Activated T-cell treated with anti-CD3 and anti-CD28 coated beads, Interleukin-2, amount 50 U/mL, for 24 hours (primary cell): ENCODE measurements at regions not wholly inside any gene's neighbourhood (a gene's known extent, or its start where the extent isn't known, plus 50 kb on each side); places are given as distances from the start of the nearest gene placed in this dataset.
"Not testable (repeated sequence)": the region's sequence is repeated elsewhere in the genome, so short reads cannot be mapped to it uniquely, and the experiment has no call there.

Experiments used
- DNase-seq: peaks from one replicate; pipeline ENCODE4 v3.0.0-alpha.2; 2020
- H3K27ac Mint-ChIP-seq: 2 replicates; pipeline ENCODE4 v1.8.0; 2020; ENCODE audit warnings: mild to moderate bottlenecking, mixed read lengths
- H3K27me3 Mint-ChIP-seq: 2 replicates; pipeline ENCODE4 v1.8.0; 2020; ENCODE audit warnings: mixed read lengths
- H3K36me3 Mint-ChIP-seq: 2 replicates; pipeline ENCODE4 v1.8.0; 2020; ENCODE audit warnings: low read depth, mixed read lengths
- H3K4me1 Mint-ChIP-seq: 2 replicates; pipeline ENCODE4 v1.8.0; 2020; ENCODE audit warnings: low read depth, mixed read lengths
- H3K4me3 Mint-ChIP-seq: 2 replicates; pipeline ENCODE4 v1.8.0; 2020; ENCODE audit warnings: mild to moderate bottlenecking, moderate library complexity, mixed read lengths
- H3K9me3 Mint-ChIP-seq: 2 replicates; pipeline ENCODE4 v1.8.0; 2020; ENCODE audit warnings: mixed read lengths

GRCh38 chr3:124043023-124043422 lies 51.1 kb upstream of the ROPN1 start:
- Mint-ChIP-seq H3K4me3 (no peak overlapping the region), H3K27ac (no peak overlapping the region), H3K9me3 (no peaks in the 10 kb centered on the region), H3K36me3 (no peaks in the 10 kb centered on the region), H3K27me3 (peaks cover 19% of the 10 kb centered on the region), H3K4me1 (no peaks in the 10 kb centered on the region)
- DNase-seq, result no peak

- Mint-ChIP-seq H3K4me3 (no peak overlapping the region), H3K4me1 (no peaks in the 10 kb centered on the region), H3K36me3 (no peaks in the 10 kb centered on the region), H3K9me3 (no peaks in the 10 kb centered on the region), H3K27ac (no peak overlapping the region), H3K27me3 (peaks cover 26% of the 10 kb centered on the region)
- no peak for DNase-seq
Observed at GRCh38 chr3:124044956-124045355, 53.0 kb upstream of the ROPN1 start.

- H3K27ac Mint-ChIP-seq, result no peak overlapping the region
- H3K4me1 Mint-ChIP-seq, result no peaks in the 10 kb centered on the region
Observed at GRCh38 chr3:124048967-124049798, 57.3 kb upstream of the ROPN1 start.

GRCh38 chr3:124051636-124052035 lies 59.7 kb upstream of the ROPN1 start:
- H3K27ac Mint-ChIP-seq, result no peak overlapping the region
- DNase-seq, result no peak
- no peaks in the 10 kb centered on the region for H3K36me3 Mint-ChIP-seq
- no peaks in the 10 kb centered on the region for H3K4me1 Mint-ChIP-seq
- peaks cover 39% of the 10 kb centered on the region for H3K27me3 Mint-ChIP-seq
- H3K4me3 Mint-ChIP-seq, result no peak overlapping the region
- no peaks in the 10 kb centered on the region for H3K9me3 Mint-ChIP-seq

More at GRCh38 chr3:124048967-124049798, 57.3 kb upstream of the ROPN1 start:
- DNase-seq, result no peak
- peaks cover 50% of the 10 kb centered on the region for H3K27me3 Mint-ChIP-seq
- no peaks in the 10 kb centered on the region for H3K36me3 Mint-ChIP-seq
- no peak overlapping the region for H3K4me3 Mint-ChIP-seq
- no peaks in the 10 kb centered on the region for H3K9me3 Mint-ChIP-seq

- H3K27ac Mint-ChIP-seq, result no peak overlapping the region
- no peaks in the 10 kb centered on the region for H3K4me1 Mint-ChIP-seq
- no peak for DNase-seq
- H3K27me3 Mint-ChIP-seq, result peaks cover 53% of the 10 kb centered on the region
- no peaks in the 10 kb centered on the region for H3K9me3 Mint-ChIP-seq
- H3K36me3 Mint-ChIP-seq, result no peaks in the 10 kb centered on the region
- H3K4me3 Mint-ChIP-seq, result no peak overlapping the region
Observed at GRCh38 chr3:124053871-124054270, 61.9 kb upstream of the ROPN1 start.

GRCh38 chr3:124056846-124057245 lies 64.9 kb upstream of the ROPN1 start:
- no peak for DNase-seq
- no peaks in the 10 kb centered on the region for H3K4me1 Mint-ChIP-seq

GRCh38 chr3:124057420-124057819 lies 65.5 kb upstream of the ROPN1 start:
- H3K27me3 Mint-ChIP-seq, result peaks cover 42% of the 10 kb centered on the region
- no peaks in the 10 kb centered on the region for H3K4me1 Mint-ChIP-seq
- no peaks in the 10 kb centered on the region for H3K9me3 Mint-ChIP-seq
- DNase-seq, result no peak
- H3K4me3 Mint-ChIP-seq, result no peak overlapping the region
- H3K27ac Mint-ChIP-seq, result no peak overlapping the region
- no peaks in the 10 kb centered on the region for H3K36me3 Mint-ChIP-seq

More at GRCh38 chr3:124056846-124057245, 64.9 kb upstream of the ROPN1 start:
- peaks cover 46% of the 10 kb centered on the region for H3K27me3 Mint-ChIP-seq
- H3K4me3 Mint-ChIP-seq, result no peak overlapping the region
- no peak overlapping the region for H3K27ac Mint-ChIP-seq
- H3K9me3 Mint-ChIP-seq, result no peaks in the 10 kb centered on the region
- H3K36me3 Mint-ChIP-seq, result no peaks in the 10 kb centered on the region

- Mint-ChIP-seq H3K27ac (no peak overlapping the region), H3K36me3 (no peaks in the 10 kb centered on the region), H3K9me3 (no peaks in the 10 kb centered on the region), H3K27me3 (peaks cover 36% of the 10 kb centered on the region), H3K4me3 (no peak overlapping the region), H3K4me1 (no peaks in the 10 kb centered on the region)
- DNase-seq, result no peak
Observed at GRCh38 chr3:124059580-124059979, 67.7 kb upstream of the ROPN1 start.

- no peaks in the 10 kb centered on the region for H3K9me3 Mint-ChIP-seq
- H3K4me3 Mint-ChIP-seq, result no peak overlapping the region
Observed at GRCh38 chr3:124063197-124063909, 71.4 kb upstream of the ROPN1 start.

GRCh38 chr3:124064050-124064449 lies 72.1 kb upstream of the ROPN1 start:
- H3K4me1 Mint-ChIP-seq, result no peaks in the 10 kb centered on the region
- H3K36me3 Mint-ChIP-seq, result no peaks in the 10 kb centered on the region
- no peak for DNase-seq
- no peak overlapping the region for H3K27ac Mint-ChIP-seq
- H3K9me3 Mint-ChIP-seq, result no peaks in the 10 kb centered on the region
- H3K27me3 Mint-ChIP-seq, result peaks cover 24% of the 10 kb centered on the region
- no peak overlapping the region for H3K4me3 Mint-ChIP-seq

More at GRCh38 chr3:124063197-124063909, 71.4 kb upstream of the ROPN1 start:
- no peaks in the 10 kb centered on the region for H3K4me1 Mint-ChIP-seq
- DNase-seq, result no peak
- H3K27ac Mint-ChIP-seq, result no peak overlapping the region
- peaks cover 27% of the 10 kb centered on the region for H3K27me3 Mint-ChIP-seq
- no peaks in the 10 kb centered on the region for H3K36me3 Mint-ChIP-seq

- DNase-seq, H3K36me3 Mint-ChIP-seq, H3K9me3 Mint-ChIP-seq, H3K4me1 Mint-ChIP-seq, H3K4me3 Mint-ChIP-seq, H3K27ac Mint-ChIP-seq: not testable (repeated sequence)
- H3K27me3 Mint-ChIP-seq, result peaks cover 20% of the 10 kb centered on the region
Observed at GRCh38 chr3:124066543-124066942, 74.6 kb upstream of the ROPN1 start.

GRCh38 chr3:124069706-124070105 lies 77.8 kb upstream of the ROPN1 start:
- H3K27ac Mint-ChIP-seq, H3K9me3 Mint-ChIP-seq, H3K4me3 Mint-ChIP-seq, H3K36me3 Mint-ChIP-seq, H3K4me1 Mint-ChIP-seq, DNase-seq: not testable (repeated sequence)
- H3K27me3 Mint-ChIP-seq, result peaks cover 21% of the 10 kb centered on the region

GRCh38 chr3:124075090-124075489 lies 83.2 kb upstream of the ROPN1 start:
- H3K9me3 Mint-ChIP-seq, result not testable (repeated sequence)
- H3K27me3 Mint-ChIP-seq, result peaks cover 34% of the 10 kb centered on the region

GRCh38 chr3:124075753-124076152 lies 83.8 kb upstream of the ROPN1 start:
- no peak overlapping the region for H3K27ac Mint-ChIP-seq
- no peaks in the 10 kb centered on the region for H3K9me3 Mint-ChIP-seq
- H3K4me3 Mint-ChIP-seq, result no peak overlapping the region
- no peaks in the 10 kb centered on the region for H3K4me1 Mint-ChIP-seq
- H3K27me3 Mint-ChIP-seq, result peaks cover 33% of the 10 kb centered on the region
- no peak for DNase-seq
- H3K36me3 Mint-ChIP-seq, result no peaks in the 10 kb centered on the region

More at GRCh38 chr3:124075090-124075489, 83.2 kb upstream of the ROPN1 start:
- H3K36me3 Mint-ChIP-seq, H3K27ac Mint-ChIP-seq, H3K4me1 Mint-ChIP-seq, H3K4me3 Mint-ChIP-seq, DNase-seq: not testable (repeated sequence)

- Mint-ChIP-seq H3K4me3 (no peak overlapping the region), H3K4me1 (no peaks in the 10 kb centered on the region), H3K36me3 (no peaks in the 10 kb centered on the region), H3K27me3 (peaks cover 29% of the 10 kb centered on the region), H3K27ac (no peak overlapping the region), H3K9me3 (no peaks in the 10 kb centered on the region)
- DNase-seq, result no peak
Observed at GRCh38 chr3:124076235-124076634, 84.3 kb upstream of the ROPN1 start.
